Nephron progenitor cell (in vitro differentiated cells): ENCODE measurements at regions not wholly inside any gene's neighbourhood (a gene's known extent, or its start where the extent isn't known, plus 50 kb on each side); places are given as distances from the start of the nearest gene placed in this dataset.
A peak's percentile ranks its signal among the peaks of the same experiment; 100 is the strongest.

ENCODE experiments used
- DNase-seq: peaks from one replicate; pipeline ENCODE4 v3.0.0; 2021
- H3K27ac Mint-ChIP-seq: 2 replicates; pipeline ENCODE4 v1.8.0; 2021; ENCODE audit warnings: mild to moderate bottlenecking, moderate library complexity, mixed read lengths
- H3K27me3 Mint-ChIP-seq: 2 replicates; pipeline ENCODE4 v1.8.0; 2021; ENCODE audit warnings: mild to moderate bottlenecking, low read depth, mixed read lengths; ENCODE audit not compliant: poor library complexity
- H3K36me3 Mint-ChIP-seq: 2 replicates; pipeline ENCODE4 v1.8.0; 2021; ENCODE audit warnings: low read depth, mixed read lengths
- H3K4me1 Mint-ChIP-seq: 2 replicates; pipeline ENCODE4 v1.8.0; 2021; ENCODE audit warnings: mixed read lengths
- H3K4me3 Mint-ChIP-seq: 2 replicates; pipeline ENCODE4 v1.8.0; 2021; ENCODE audit warnings: mild to moderate bottlenecking, moderate library complexity, mixed read lengths
- H3K9me3 Mint-ChIP-seq: 2 replicates; pipeline ENCODE4 v1.8.0; 2021; ENCODE audit warnings: mild to moderate bottlenecking, moderate library complexity, mixed read lengths
- CTCF ChIP-seq: fragments of 200-600 bp; sonication (generic); IDR thresholded peaks from 2 replicates; pipeline ENCODE4 v1.5.0; 2021; ENCODE audit warnings: antibody characterized with exemption

- no peaks in the 10 kb centered on the region for H3K9me3 Mint-ChIP-seq
- no peaks in the 10 kb centered on the region for H3K4me1 Mint-ChIP-seq
- no peak for TF ChIP-seq CTCF
- H3K36me3 Mint-ChIP-seq: no peaks in the 10 kb centered on the region
- DNase-seq: no peak
- no peak overlapping the region for H3K4me3 Mint-ChIP-seq
- no peak overlapping the region for H3K27ac Mint-ChIP-seq
- H3K27me3 Mint-ChIP-seq: no peaks in the 10 kb centered on the region
These were observed 329.0 kb downstream of the GBE1 start for GRCh38 chr3:81432456-81432855.

DNA sequence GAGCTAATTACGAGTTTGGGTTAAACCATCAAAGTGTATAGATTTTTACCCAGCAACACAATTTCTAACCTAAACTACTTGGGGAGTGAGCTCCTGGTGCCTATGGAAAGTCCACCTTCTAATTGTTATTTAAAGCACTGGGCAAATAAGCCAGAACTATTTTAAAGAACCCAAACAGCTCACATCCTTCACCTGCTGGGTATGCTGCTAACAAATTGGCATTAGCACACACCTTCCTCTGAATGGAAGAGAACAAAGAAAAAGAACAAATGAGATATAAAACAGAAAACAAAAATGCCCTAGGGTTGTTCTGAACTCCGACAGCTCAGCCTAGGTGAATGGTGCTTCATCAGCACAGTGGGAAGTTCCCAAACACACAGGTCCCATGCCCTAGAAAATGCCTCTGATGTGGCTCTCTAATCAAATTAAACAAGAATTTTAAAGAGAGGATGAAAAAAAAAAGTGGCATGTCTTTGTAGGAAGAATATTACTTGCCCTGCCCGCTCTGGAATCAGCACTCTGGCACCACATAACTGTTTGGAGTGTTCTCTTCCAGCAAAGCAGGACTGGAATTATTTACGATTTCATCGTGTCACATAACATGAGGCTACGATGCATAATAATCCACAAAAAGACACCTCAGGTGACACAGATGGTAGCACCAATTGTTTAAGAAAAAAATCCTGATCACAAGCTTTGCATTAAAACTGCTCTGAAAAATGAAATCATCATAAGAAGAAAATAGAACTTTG, 334.4 kb downstream of the GBE1 start:
- no peak for TF ChIP-seq CTCF

GRCh38 chr3:81425198-81425868, 336.1 kb downstream of the GBE1 start:
- TF ChIP-seq CTCF: no peak
- Mint-ChIP-seq H3K4me1 (no peaks in the 10 kb centered on the region), H3K36me3 (no peaks in the 10 kb centered on the region), H3K9me3 (no peaks in the 10 kb centered on the region), H3K27ac (no peak overlapping the region), H3K4me3 (no peak overlapping the region), H3K27me3 (no peaks in the 10 kb centered on the region)
- DNase-seq: no peak

More for the DNA sequence above, 334.4 kb downstream of the GBE1 start:
- Mint-ChIP-seq H3K9me3 (no peaks in the 10 kb centered on the region), H3K4me1 (no peaks in the 10 kb centered on the region), H3K27me3 (no peaks in the 10 kb centered on the region), H3K36me3 (no peaks in the 10 kb centered on the region), H3K27ac (no peak overlapping the region), H3K4me3 (no peak overlapping the region)
- DNase-seq: no peak

DNA sequence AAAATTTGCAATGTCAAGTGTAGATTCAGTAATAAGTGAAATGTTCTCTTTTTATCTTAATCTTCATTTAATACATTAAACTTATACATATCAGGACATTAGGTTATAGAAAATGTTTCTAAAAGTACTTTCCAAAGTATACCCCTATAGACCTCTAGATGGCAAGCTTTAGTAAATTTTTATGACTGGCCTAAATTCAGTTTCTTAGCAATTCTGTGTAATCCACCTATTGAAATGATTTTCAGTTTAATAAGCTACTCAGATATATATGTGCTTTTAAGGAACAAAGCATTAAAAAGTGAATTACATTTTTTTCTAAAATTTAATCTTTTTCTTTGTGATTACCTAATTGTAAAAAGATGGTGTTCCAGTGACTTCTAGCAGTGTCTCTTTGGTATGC, 342.2 kb downstream of the GBE1 start:
- TF ChIP-seq CTCF: peak; percentile 44

DNA sequence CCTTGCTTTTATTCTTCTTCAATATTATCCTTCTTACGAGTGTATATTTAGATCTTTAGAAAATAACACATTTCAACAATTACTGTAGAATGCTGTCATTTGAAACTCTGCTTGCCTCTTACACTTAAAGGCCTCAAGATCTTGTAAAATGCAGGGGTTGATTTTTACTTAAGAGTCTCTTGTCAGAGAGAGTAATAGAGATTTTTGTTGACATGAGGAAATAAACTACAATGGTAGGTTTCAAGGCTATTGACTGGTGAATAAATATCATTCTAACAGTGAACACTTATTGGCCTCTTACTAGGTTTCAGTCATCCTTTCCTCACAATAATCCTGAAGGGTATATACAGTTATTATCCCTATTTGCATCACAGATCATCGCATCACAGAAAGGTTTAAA, 344.6 kb downstream of the GBE1 start:
- TF ChIP-seq CTCF: no peak
- H3K27me3 Mint-ChIP-seq: no peaks in the 10 kb centered on the region
- H3K4me3 Mint-ChIP-seq: no peak overlapping the region
- no peaks in the 10 kb centered on the region for H3K36me3 Mint-ChIP-seq
- no peaks in the 10 kb centered on the region for H3K4me1 Mint-ChIP-seq
- DNase-seq: no peak
- no peak overlapping the region for H3K27ac Mint-ChIP-seq
- no peaks in the 10 kb centered on the region for H3K9me3 Mint-ChIP-seq

More for the DNA sequence above, 342.2 kb downstream of the GBE1 start:
- no peaks in the 10 kb centered on the region for H3K4me1 Mint-ChIP-seq
- no peaks in the 10 kb centered on the region for H3K9me3 Mint-ChIP-seq
- no peaks in the 10 kb centered on the region for H3K36me3 Mint-ChIP-seq
- H3K27ac Mint-ChIP-seq: no peak overlapping the region
- H3K4me3 Mint-ChIP-seq: no peak overlapping the region
- no peaks in the 10 kb centered on the region for H3K27me3 Mint-ChIP-seq
- no peak for DNase-seq

DNA sequence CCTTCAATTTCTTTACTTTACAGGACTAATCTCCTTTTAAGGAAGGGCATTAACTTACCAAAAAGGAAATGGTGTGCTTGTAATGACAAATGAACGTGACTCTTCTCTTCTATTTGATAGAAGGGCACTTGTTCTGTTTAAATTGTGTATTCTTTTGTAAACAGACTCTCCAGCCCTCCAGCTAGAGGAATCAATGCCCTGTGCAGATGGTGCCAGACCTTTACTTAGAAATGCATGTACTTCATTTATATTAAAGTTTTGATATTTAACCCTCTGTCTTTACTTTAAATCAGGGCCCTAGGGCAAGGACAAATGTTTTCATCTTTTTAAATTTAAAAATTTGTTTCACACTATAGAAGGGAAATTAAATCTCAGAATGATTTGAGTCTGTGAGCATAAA, 355.1 kb downstream of the GBE1 start:
- no peaks in the 10 kb centered on the region for H3K36me3 Mint-ChIP-seq
- no peak overlapping the region for H3K4me3 Mint-ChIP-seq
- no peaks in the 10 kb centered on the region for H3K4me1 Mint-ChIP-seq
- H3K27me3 Mint-ChIP-seq: no peaks in the 10 kb centered on the region
- DNase-seq: no peak
- no peak for TF ChIP-seq CTCF
- H3K9me3 Mint-ChIP-seq: no peaks in the 10 kb centered on the region
- no peak overlapping the region for H3K27ac Mint-ChIP-seq
